ENCODE measurements at regions not wholly inside any gene's neighbourhood (a gene's known extent, or its start where the extent isn't known, plus 50 kb on each side); places are given as distances from the start of the nearest gene placed in this dataset.
"Not testable (repeated sequence)": the region's sequence is repeated elsewhere in the genome, so short reads cannot be mapped to it uniquely, and the experiment has no call there.

- H3K9me3 ChIP-seq (ENCODE audit: control insufficient read depth, insufficient read depth, low read length); H3K4me1 ChIP-seq (ENCODE audit: insufficient read depth, low read length); H3K36me3 ChIP-seq (ENCODE audit: insufficient read depth, low read length); H3K9ac ChIP-seq (ENCODE audit: low read depth, low read length): not testable (repeated sequence)
Measured at GRCh38 chr9:90077598-90077997, 472.8 kb downstream of the GADD45G start.

- Histone ChIP-seq H3K36me3 (ENCODE audit: insufficient read depth, low read length) (no peaks in the 10 kb centered on the region), H3K4me1 (ENCODE audit: insufficient read depth, low read length) (no peaks in the 10 kb centered on the region), H3K9me3 (ENCODE audit: control insufficient read depth, insufficient read depth, low read length) (no peaks in the 10 kb centered on the region), H3K9ac (ENCODE audit: low read depth, low read length) (no peak overlapping the region)
Measured at GRCh38 chr9:90078988-90079421, 474.2 kb downstream of the GADD45G start.

- Histone ChIP-seq H3K4me1 (ENCODE audit: insufficient read depth, low read length) (peaks cover 13% of the 10 kb centered on the region), H3K9ac (ENCODE audit: low read depth, low read length) (no peak overlapping the region), H3K9me3 (ENCODE audit: control insufficient read depth, insufficient read depth, low read length) (no peaks in the 10 kb centered on the region), H3K36me3 (ENCODE audit: insufficient read depth, low read length) (no peaks in the 10 kb centered on the region)
Measured at GRCh38 chr9:90085633-90086032, 480.8 kb downstream of the GADD45G start.

GRCh38 chr9:90086101-90086511 is 481.3 kb downstream of the GADD45G start:
- Histone ChIP-seq H3K36me3 (ENCODE audit: insufficient read depth, low read length) (no peaks in the 10 kb centered on the region), H3K9ac (ENCODE audit: low read depth, low read length) (no peak overlapping the region), H3K9me3 (ENCODE audit: control insufficient read depth, insufficient read depth, low read length) (no peaks in the 10 kb centered on the region), H3K4me1 (ENCODE audit: insufficient read depth, low read length) (peaks cover 13% of the 10 kb centered on the region)

- peaks cover 13% of the 10 kb centered on the region for H3K4me1 ChIP-seq (ENCODE audit: insufficient read depth, low read length)
- H3K9ac ChIP-seq (ENCODE audit: low read depth, low read length) = no peak overlapping the region
- no peaks in the 10 kb centered on the region for H3K9me3 ChIP-seq (ENCODE audit: control insufficient read depth, insufficient read depth, low read length)
- no peaks in the 10 kb centered on the region for H3K36me3 ChIP-seq (ENCODE audit: insufficient read depth, low read length)
Measured at GRCh38 chr9:90088434-90088833, 483.6 kb downstream of the GADD45G start.

GRCh38 chr9:90088856-90089255 is 484.0 kb downstream of the GADD45G start:
- Histone ChIP-seq H3K4me1 (ENCODE audit: insufficient read depth, low read length) (peaks cover 13% of the 10 kb centered on the region), H3K36me3 (ENCODE audit: insufficient read depth, low read length) (no peaks in the 10 kb centered on the region), H3K9me3 (ENCODE audit: control insufficient read depth, insufficient read depth, low read length) (no peaks in the 10 kb centered on the region), H3K9ac (ENCODE audit: low read depth, low read length) (no peak overlapping the region)

GRCh38 chr9:90090997-90091396 is 486.2 kb downstream of the GADD45G start:
- Histone ChIP-seq H3K36me3 (ENCODE audit: insufficient read depth, low read length) (no peaks in the 10 kb centered on the region), H3K4me1 (ENCODE audit: insufficient read depth, low read length) (peaks cover 4% of the 10 kb centered on the region; the same call in 1 of the 2 replicates), H3K9ac (ENCODE audit: low read depth, low read length) (no peak overlapping the region), H3K9me3 (ENCODE audit: control insufficient read depth, insufficient read depth, low read length) (no peaks in the 10 kb centered on the region)

GRCh38 chr9:90092508-90092907 is 487.7 kb downstream of the GADD45G start:
- Histone ChIP-seq H3K9ac (ENCODE audit: low read depth, low read length) (no peak overlapping the region), H3K4me1 (ENCODE audit: insufficient read depth, low read length) (no peaks in the 10 kb centered on the region), H3K9me3 (ENCODE audit: control insufficient read depth, insufficient read depth, low read length) (no peaks in the 10 kb centered on the region), H3K36me3 (ENCODE audit: insufficient read depth, low read length) (no peaks in the 10 kb centered on the region)

- no peaks in the 10 kb centered on the region for H3K9me3 ChIP-seq (ENCODE audit: control insufficient read depth, insufficient read depth, low read length)
- H3K36me3 ChIP-seq (ENCODE audit: insufficient read depth, low read length) = no peaks in the 10 kb centered on the region
- no peaks in the 10 kb centered on the region for H3K4me1 ChIP-seq (ENCODE audit: insufficient read depth, low read length)
- H3K9ac ChIP-seq (ENCODE audit: low read depth, low read length) = no peak overlapping the region
Measured at GRCh38 chr9:90095682-90096081, 490.9 kb downstream of the GADD45G start.

- no peak overlapping the region for H3K9ac ChIP-seq (ENCODE audit: low read depth, low read length)
- H3K9me3 ChIP-seq (ENCODE audit: control insufficient read depth, insufficient read depth, low read length) = no peaks in the 10 kb centered on the region
- H3K36me3 ChIP-seq (ENCODE audit: insufficient read depth, low read length) = no peaks in the 10 kb centered on the region
- peaks cover 3% of the 10 kb centered on the region; the same call in 1 of the 2 replicates for H3K4me1 ChIP-seq (ENCODE audit: insufficient read depth, low read length)
Measured at GRCh38 chr9:90097237-90097636, 492.4 kb downstream of the GADD45G start.

- Histone ChIP-seq H3K9ac (ENCODE audit: low read depth, low read length) (no peak overlapping the region), H3K4me1 (ENCODE audit: insufficient read depth, low read length) (peaks cover 3% of the 10 kb centered on the region; the same call in 1 of the 2 replicates), H3K36me3 (ENCODE audit: insufficient read depth, low read length) (no peaks in the 10 kb centered on the region), H3K9me3 (ENCODE audit: control insufficient read depth, insufficient read depth, low read length) (no peaks in the 10 kb centered on the region)
Measured at GRCh38 chr9:90098408-90098807, 493.6 kb downstream of the GADD45G start.

GRCh38 chr9:90099262-90099963 is 494.6 kb downstream of the GADD45G start:
- H3K4me1 ChIP-seq (ENCODE audit: insufficient read depth, low read length) = peaks cover 3% of the 10 kb centered on the region; the same call in 1 of the 2 replicates
- no peaks in the 10 kb centered on the region for H3K36me3 ChIP-seq (ENCODE audit: insufficient read depth, low read length)
- H3K9me3 ChIP-seq (ENCODE audit: control insufficient read depth, insufficient read depth, low read length) = no peaks in the 10 kb centered on the region
- H3K9ac ChIP-seq (ENCODE audit: low read depth, low read length) = no peak overlapping the region

GRCh38 chr9:90100014-90100413 is 495.2 kb downstream of the GADD45G start:
- H3K36me3 ChIP-seq (ENCODE audit: insufficient read depth, low read length) = no peaks in the 10 kb centered on the region
- H3K4me1 ChIP-seq (ENCODE audit: insufficient read depth, low read length) = peaks cover 3% of the 10 kb centered on the region; the same call in 1 of the 2 replicates
- H3K9me3 ChIP-seq (ENCODE audit: control insufficient read depth, insufficient read depth, low read length) = no peaks in the 10 kb centered on the region
- H3K9ac ChIP-seq (ENCODE audit: low read depth, low read length) = no peak overlapping the region

GRCh38 chr9:90102292-90102901 is 497.6 kb downstream of the GADD45G start:
- Histone ChIP-seq H3K4me1 (ENCODE audit: insufficient read depth, low read length) (peaks cover 3% of the 10 kb centered on the region; the same call in 1 of the 2 replicates), H3K36me3 (ENCODE audit: insufficient read depth, low read length) (no peaks in the 10 kb centered on the region), H3K9ac (ENCODE audit: low read depth, low read length) (no peak overlapping the region), H3K9me3 (ENCODE audit: control insufficient read depth, insufficient read depth, low read length) (no peaks in the 10 kb centered on the region)

GRCh38 chr9:90103771-90104170 is 499.0 kb downstream of the GADD45G start:
- Histone ChIP-seq H3K9ac (ENCODE audit: low read depth, low read length) (no peak overlapping the region), H3K4me1 (ENCODE audit: insufficient read depth, low read length) (peaks cover 3% of the 10 kb centered on the region; the same call in 1 of the 2 replicates), H3K36me3 (ENCODE audit: insufficient read depth, low read length) (no peaks in the 10 kb centered on the region), H3K9me3 (ENCODE audit: control insufficient read depth, insufficient read depth, low read length) (no peaks in the 10 kb centered on the region)

All from ES-I3 (cell line).